ENCODE measurements at regions not wholly inside any gene's neighbourhood (a gene's known extent, or its start where the extent isn't known, plus 50 kb on each side); places are given as distances from the start of the nearest gene placed in this dataset.

DNA sequence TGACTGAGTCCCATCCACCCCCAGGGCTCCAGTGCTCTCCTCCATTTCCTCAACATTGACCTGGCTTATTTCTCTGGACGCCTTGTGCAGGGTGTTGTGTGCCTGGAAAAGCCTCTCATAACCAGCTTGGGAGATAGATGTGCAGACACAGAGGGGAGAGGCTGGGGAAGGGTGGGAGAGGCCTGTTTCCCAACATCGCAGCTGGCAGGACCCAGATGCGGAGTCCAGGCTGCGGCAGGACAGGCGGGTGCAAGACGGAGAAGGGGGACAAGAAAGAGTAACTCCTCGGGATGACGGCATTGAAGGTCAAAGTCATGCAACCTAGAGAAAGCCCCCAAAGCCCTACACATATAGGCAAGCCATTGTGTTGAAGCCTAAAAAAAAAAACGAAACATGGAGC, 54.1 kb upstream of the ANTXRL start:
- TF ChIP-seq RARB (CRISPR knock-in tag; IDR thresholded peaks at IDR 0.05) (no peak), OSR1 (CRISPR knock-in tag; IDR thresholded peaks at IDR 0.05) (no peak), ZNF70 (CRISPR knock-in tag; IDR thresholded peaks at IDR 0.05) (no peak), ARNTL (CRISPR knock-in tag; IDR thresholded peaks at IDR 0.05; ENCODE audit: borderline replicate concordance, low read depth) (no peak), ZFP30 (CRISPR knock-in tag; IDR thresholded peaks at IDR 0.05) (no peak), ZNF565 (CRISPR knock-in tag; conservative IDR thresholded peaks at IDR 0.05; ENCODE audit: low read depth) (no peak), TCF4 (CRISPR knock-in tag; IDR thresholded peaks at IDR 0.05; ENCODE audit: borderline replicate concordance) (no peak)
- TF ChIP-seq, protein P1, sequence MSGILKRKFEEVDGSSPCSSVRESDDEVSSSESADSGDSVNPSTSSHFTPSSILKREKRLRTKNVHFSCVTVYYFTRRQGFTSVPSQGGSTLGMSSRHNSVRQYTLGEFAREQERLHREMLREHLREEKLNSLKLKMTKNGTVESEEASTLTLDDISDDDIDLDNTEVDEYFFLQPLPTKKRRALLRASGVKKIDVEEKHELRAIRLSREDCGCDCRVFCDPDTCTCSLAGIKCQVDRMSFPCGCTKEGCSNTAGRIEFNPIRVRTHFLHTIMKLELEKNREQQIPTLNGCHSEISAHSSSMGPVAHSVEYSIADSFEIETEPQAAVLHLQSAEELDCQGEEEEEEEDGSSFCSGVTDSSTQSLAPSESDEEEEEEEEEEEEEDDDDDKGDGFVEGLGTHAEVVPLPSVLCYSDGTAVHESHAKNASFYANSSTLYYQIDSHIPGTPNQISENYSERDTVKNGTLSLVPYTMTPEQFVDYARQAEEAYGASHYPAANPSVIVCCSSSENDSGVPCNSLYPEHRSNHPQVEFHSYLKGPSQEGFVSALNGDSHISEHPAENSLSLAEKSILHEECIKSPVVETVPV (CRISPR knock-in tag; IDR thresholded peaks at IDR 0.05), result no peak
